ENCODE measurements at regions not wholly inside any gene's neighbourhood (a gene's known extent, or its start where the extent isn't known, plus 50 kb on each side); places are given as distances from the start of the nearest gene placed in this dataset.

- DNase-seq = no peak
- ChIA-PET POLR2A (no interaction called here), CTCF (no interaction called here)
- no peaks in the 10 kb centered on the region for H3K36me3 ChIP-seq (replicated peaks in 1 of 2; ENCODE audit: control insufficient read depth in 1 of 2, insufficient read depth in 2 of 2, low read length in 1 of 2)
- H3K27me3 ChIP-seq (ENCODE audit: insufficient read depth) = peaks cover 13% of the 10 kb centered on the region; the same call in 1 of the 2 replicates
- no peaks in the 10 kb centered on the region; a peak in 1 of 4 replicates for H3K4me1 ChIP-seq (ENCODE audit: control insufficient read depth in 1 of 2, insufficient read depth in 2 of 2, low read depth in 1 of 2, low read length in 1 of 2)
- no peak for TF ChIP-seq EZH2phosphoT487 (IDR thresholded peaks at IDR 0.05; ENCODE audit: borderline replicate concordance, low read depth)
- no peak for TF ChIP-seq JUND (IDR thresholded peaks at IDR 0.05)
- TF ChIP-seq FOXJ3 (CRISPR knock-in tag; IDR thresholded peaks at IDR 0.05) = no peak
- no peak for TF ChIP-seq RAD21 (IDR thresholded peaks at IDR 0.05; ENCODE audit: low read length)
- TF ChIP-seq YY1 (IDR thresholded peaks at IDR 0.05; ENCODE audit: low read depth) = no peak
- TF ChIP-seq SMC3 (IDR thresholded peaks at IDR 0.05; ENCODE audit: low read depth, low read length) = no peak
- no peak for TF ChIP-seq MAX (IDR thresholded peaks at IDR 0.05; ENCODE audit: low read depth)
- TF ChIP-seq TCF12 (IDR thresholded peaks at IDR 0.05) = no peak
- no peak for TF ChIP-seq NRF1 (IDR thresholded peaks at IDR 0.05; ENCODE audit: low read depth, low read length)
- no peak for TF ChIP-seq TEAD4 (IDR thresholded peaks at IDR 0.05; ENCODE audit: borderline replicate concordance, insufficient read depth)
- TF ChIP-seq ZBTB33 (IDR thresholded peaks at IDR 0.05; ENCODE audit: borderline replicate concordance, low read depth) = no peak
- no peak for TF ChIP-seq GABPA (IDR thresholded peaks at IDR 0.05; ENCODE audit: low read depth)
- TF ChIP-seq RFX5 (IDR thresholded peaks at IDR 0.05; ENCODE audit: low read length) = no peak
- no peak for TF ChIP-seq SIN3A (IDR thresholded peaks at IDR 0.05; ENCODE audit: borderline replicate concordance, low read depth, low read length)
- TF ChIP-seq GATA2 (CRISPR knock-in tag; IDR thresholded peaks at IDR 0.05) = no peak
- TF ChIP-seq RXRA (IDR thresholded peaks at IDR 0.05; ENCODE audit: borderline replicate concordance, low read depth) = no peak
- no peak for TF ChIP-seq USF1 (IDR thresholded peaks at IDR 0.05; ENCODE audit: borderline replicate concordance, low read depth)
- no peak for TF ChIP-seq REST (IDR thresholded peaks at IDR 0.05; ENCODE audit: low read depth, low read length)
- TF ChIP-seq FOXM1 (IDR thresholded peaks at IDR 0.05; ENCODE audit: low read depth) = no peak
- no peak overlapping the region for H3K4me2 ChIP-seq
- H3K79me2 ChIP-seq (ENCODE audit: insufficient read depth) = no peaks in the 10 kb centered on the region
- H3K4me3 ChIP-seq (ENCODE audit: low read depth in 2 of 2, low read length in 1 of 2) = no peak overlapping the region
- H4K20me1 ChIP-seq (ENCODE audit: insufficient read depth) = no peaks in the 10 kb centered on the region
- no peaks in the 10 kb centered on the region for H3K9me2 ChIP-seq
- 3% methylated on average over 5 of the region's 5 CpGs for WGBS (ENCODE audit: low lambda C conversion rate)
- no peak overlapping the region for H3K9ac ChIP-seq
- no peak overlapping the region for H2AFZ ChIP-seq (ENCODE audit: low read depth)
- H3F3A ChIP-seq (replicated peaks; ENCODE audit: insufficient read depth) = no peaks in the 10 kb centered on the region
- no peaks in the 10 kb centered on the region for H3K9me3 ChIP-seq
- no peak overlapping the region for H3K27ac ChIP-seq (ENCODE audit: low read depth in 2 of 2, low read length in 1 of 2)
Measured at GRCh38 chr7:42351316-42351935, 114.4 kb upstream of the GLI3 start.

All from SK-N-SH (cell line).